WTC11 (cell line): ENCODE measurements at regions not wholly inside any gene's neighbourhood (a gene's known extent, or its start where the extent isn't known, plus 50 kb on each side); places are given as distances from the start of the nearest gene placed in this dataset.

ENCODE experiments used
- ATAC-seq: fragments of 200-7000 bp; cut with Tn5 transposase; 2 replicates; pipeline ENCODE4 v1.10.0; 2021; ENCODE audit warnings: mild to moderate bottlenecking, moderate library complexity
- CTCF ChIA-PET: fragments of 300-600 bp; sonication (Branson Sonifier 250); formaldehyde crosslinking; loops from one replicate; lab custom pipeline; 2021; ENCODE audit warnings: antibody characterized with exemption; lab: Charles Lee
- POLR2A ChIA-PET: fragments of 350-600 bp; sonication (Branson Sonifier 250); formaldehyde crosslinking; loops from one replicate; lab custom pipeline; 2021; ENCODE audit warnings: antibody characterized with exemption; lab: Charles Lee
- DNase-seq: peaks from one replicate; pipeline ENCODE4 v3.0.0; 2021; ENCODE audit warnings: low spot score
- H3K27ac Mint-ChIP-seq: 2 replicates; pipeline ENCODE4 v1.8.0; 2021; ENCODE audit warnings: mixed read lengths
- H3K27me3 Mint-ChIP-seq: 2 replicates; pipeline ENCODE4 v1.8.0; 2021; ENCODE audit warnings: low read depth, mild to moderate bottlenecking, moderate library complexity, mixed read lengths
- H3K36me3 Mint-ChIP-seq: 2 replicates; pipeline ENCODE4 v1.8.0; 2021; ENCODE audit warnings: mixed read lengths
- H3K4me1 Mint-ChIP-seq: 2 replicates; pipeline ENCODE4 v1.8.0; 2022; ENCODE audit warnings: mixed read lengths
- H3K4me3 Mint-ChIP-seq: 2 replicates; pipeline ENCODE4 v1.8.0; 2021; ENCODE audit warnings: mild to moderate bottlenecking, moderate library complexity, mixed read lengths
- H3K9me3 Mint-ChIP-seq: 2 replicates; pipeline ENCODE4 v1.8.0; 2021; ENCODE audit warnings: mixed read lengths
- ATF3 ChIP-seq: sonication (generic); formaldehyde crosslinking; conservative IDR thresholded peaks from 2 replicates; pipeline ENCODE4 v1.8.1; 2022; ENCODE audit warnings: mild to moderate bottlenecking, missing genetic modification reagents
- ATF6 ChIP-seq: sonication (generic); formaldehyde crosslinking; IDR thresholded peaks from 2 replicates; pipeline ENCODE4 v1.8.1; 2023; ENCODE audit warnings: mild to moderate bottlenecking, missing genetic modification reagents
- ESRRA ChIP-seq: sonication (generic); formaldehyde crosslinking; IDR thresholded peaks from 2 replicates; pipeline ENCODE4 v1.8.1; 2022; ENCODE audit warnings: mild to moderate bottlenecking, missing genetic modification reagents, borderline replicate concordance
- FOXJ3 ChIP-seq: sonication (generic); formaldehyde crosslinking; IDR thresholded peaks from 2 replicates; pipeline ENCODE4 v1.9.0; 2021; ENCODE audit warnings: missing genetic modification reagents, mild to moderate bottlenecking, borderline replicate concordance
- JAZF1 ChIP-seq: fragments of 250-450 bp; sonication (Bioruptor Pico); IDR thresholded peaks from 2 replicates; pipeline ENCODE4 v1.9.0; 2021; ENCODE audit warnings: moderate library complexity, mild to moderate bottlenecking, inconsistent platforms
- MAX ChIP-seq: sonication (generic); formaldehyde crosslinking; IDR thresholded peaks from 2 replicates; pipeline ENCODE4 v1.8.0; 2022; ENCODE audit warnings: mild to moderate bottlenecking, missing genetic modification reagents
- MYBL2 ChIP-seq: sonication (generic); formaldehyde crosslinking; IDR thresholded peaks from 2 replicates; pipeline ENCODE4 v1.8.1; 2023; ENCODE audit warnings: mild to moderate bottlenecking, moderate library complexity, missing genetic modification reagents
- NFATC4 ChIP-seq: fragments of 250-450 bp; sonication (Bioruptor Pico); IDR thresholded peaks from 2 replicates; pipeline ENCODE4 v1.9.0; 2021; ENCODE audit warnings: mild to moderate bottlenecking
- NFE2L1 ChIP-seq: sonication (generic); formaldehyde crosslinking; IDR thresholded peaks from 2 replicates; pipeline ENCODE4 v1.8.1; 2023; ENCODE audit warnings: missing genetic modification reagents
- SP1 ChIP-seq: sonication (generic); formaldehyde crosslinking; conservative IDR thresholded peaks from 2 replicates; pipeline ENCODE4 v1.8.1; 2022; ENCODE audit warnings: missing genetic modification reagents
- STAT6 ChIP-seq: sonication (generic); formaldehyde crosslinking; conservative IDR thresholded peaks from 2 replicates; pipeline ENCODE4 v1.8.1; 2023; ENCODE audit warnings: mild to moderate bottlenecking, low read depth, missing genetic modification reagents, moderate library complexity
- TCF7 ChIP-seq: sonication (generic); formaldehyde crosslinking; IDR thresholded peaks from 2 replicates; pipeline ENCODE4 v1.8.0; 2022; ENCODE audit warnings: mild to moderate bottlenecking, low read depth, missing genetic modification reagents, moderate library complexity
- ZBTB21 ChIP-seq: sonication (generic); formaldehyde crosslinking; IDR thresholded peaks from 2 replicates; pipeline ENCODE4 v1.8.1; 2023; ENCODE audit warnings: mild to moderate bottlenecking, missing genetic modification reagents, borderline replicate concordance
- ZBTB43 ChIP-seq: sonication (generic); formaldehyde crosslinking; IDR thresholded peaks from 2 replicates; pipeline ENCODE4 v1.8.1; 2023; ENCODE audit warnings: mild to moderate bottlenecking, missing genetic modification reagents
- ZNF121 ChIP-seq: sonication (generic); formaldehyde crosslinking; IDR thresholded peaks from 2 replicates; pipeline ENCODE4 v1.8.0; 2023; ENCODE audit warnings: missing genetic modification reagents
- TF ChIP-seq, protein P1 (sequence below): sonication (generic); formaldehyde crosslinking; IDR thresholded peaks from 2 replicates; pipeline ENCODE4 v1.8.1; 2023; ENCODE audit warnings: mild to moderate bottlenecking, moderate library complexity, missing genetic modification reagents
- TF ChIP-seq, protein P2 (sequence below): sonication (generic); formaldehyde crosslinking; IDR thresholded peaks from 2 replicates; pipeline ENCODE4 v1.8.0; 2022; ENCODE audit warnings: mild to moderate bottlenecking, missing genetic modification reagents
- TF ChIP-seq, protein P3 (sequence below): sonication (generic); formaldehyde crosslinking; IDR thresholded peaks from 2 replicates; pipeline ENCODE4 v1.8.1; 2022; ENCODE audit warnings: low read depth, mild to moderate bottlenecking, moderate library complexity, missing genetic modification reagents, borderline replicate concordance
- TF ChIP-seq, protein P4 (sequence below): fragments of 250-450 bp; sonication (Bioruptor Pico); IDR thresholded peaks from 2 replicates; pipeline ENCODE4 v2.1.2; 2022; ENCODE audit warnings: mild to moderate bottlenecking, moderate library complexity

DNA sequence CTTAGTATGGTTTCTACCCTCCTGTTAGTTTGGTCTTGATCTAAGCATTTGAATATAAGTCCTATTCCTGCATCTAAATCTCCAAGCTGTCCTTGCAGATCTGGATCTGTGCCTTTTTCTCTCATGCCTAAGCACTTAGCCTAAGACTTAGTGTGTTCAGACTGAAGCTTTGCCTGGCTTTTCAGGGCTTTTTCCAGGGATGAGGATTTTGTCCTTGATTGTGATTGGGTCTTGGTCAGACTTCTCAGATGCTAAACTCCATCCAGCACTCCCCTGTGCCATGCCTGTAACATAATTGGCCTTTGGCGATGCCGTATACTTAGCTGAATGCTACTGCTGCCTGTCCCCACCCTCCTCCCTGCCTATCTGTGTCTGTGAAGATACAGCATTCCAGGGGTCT lies 98.1 kb upstream of the NRIP1 start:
- H3K36me3 Mint-ChIP-seq: 0 out of 2 replicates have a peak, but pooled peaks cover 2% of the 10 kb centered on the region
- no peak for DNase-seq
- H3K4me1 Mint-ChIP-seq: no peaks in the 10 kb centered on the region
- no peak overlapping the region for H3K27ac Mint-ChIP-seq
- H3K27me3 Mint-ChIP-seq: no peaks in the 10 kb centered on the region
- ChIA-PET POLR2A (no interaction called here), CTCF (no interaction called here)
- H3K4me3 Mint-ChIP-seq: no peak overlapping the region
- ATAC-seq: no peak
- H3K9me3 Mint-ChIP-seq: peaks cover 6% of the 10 kb centered on the region
- TF ChIP-seq MAX (CRISPR knock-in tag) (no peak), TCF7 (CRISPR knock-in tag) (no peak), ZBTB21 (no peak), MYBL2 (no peak), ZBTB43 (CRISPR knock-in tag) (no peak), ATF6 (CRISPR knock-in tag) (no peak), ATF3 (CRISPR knock-in tag) (no peak), NFE2L1 (no peak)
- TF ChIP-seq, protein P1, sequence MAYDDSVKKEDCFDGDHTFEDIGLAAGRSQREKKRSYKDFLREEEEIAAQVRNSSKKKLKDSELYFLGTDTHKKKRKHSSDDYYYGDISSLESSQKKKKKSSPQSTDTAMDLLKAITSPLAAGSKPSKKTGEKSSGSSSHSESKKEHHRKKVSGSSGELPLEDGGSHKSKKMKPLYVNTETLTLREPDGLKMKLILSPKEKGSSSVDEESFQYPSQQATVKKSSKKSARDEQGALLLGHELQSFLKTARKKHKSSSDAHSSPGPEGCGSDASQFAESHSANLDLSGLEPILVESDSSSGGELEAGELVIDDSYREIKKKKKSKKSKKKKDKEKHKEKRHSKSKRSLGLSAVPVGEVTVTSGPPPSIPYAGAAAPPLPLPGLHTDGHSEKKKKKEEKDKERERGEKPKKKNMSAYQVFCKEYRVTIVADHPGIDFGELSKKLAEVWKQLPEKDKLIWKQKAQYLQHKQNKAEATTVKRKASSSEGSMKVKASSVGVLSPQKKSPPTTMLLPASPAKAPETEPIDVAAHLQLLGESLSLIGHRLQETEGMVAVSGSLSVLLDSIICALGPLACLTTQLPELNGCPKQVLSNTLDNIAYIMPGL (CRISPR knock-in tag): no peak

GRCh38 chr21:15164273-15164672 lies 99.5 kb upstream of the NRIP1 start:
- H3K4me3 Mint-ChIP-seq: no peak overlapping the region
- no peaks in the 10 kb centered on the region for H3K36me3 Mint-ChIP-seq
- no peaks in the 10 kb centered on the region for H3K27me3 Mint-ChIP-seq
- no peaks in the 10 kb centered on the region for H3K4me1 Mint-ChIP-seq
- ATAC-seq (no peak), DNase-seq (no peak)
- H3K27ac Mint-ChIP-seq: no peak overlapping the region
- TF ChIP-seq, protein P2, sequence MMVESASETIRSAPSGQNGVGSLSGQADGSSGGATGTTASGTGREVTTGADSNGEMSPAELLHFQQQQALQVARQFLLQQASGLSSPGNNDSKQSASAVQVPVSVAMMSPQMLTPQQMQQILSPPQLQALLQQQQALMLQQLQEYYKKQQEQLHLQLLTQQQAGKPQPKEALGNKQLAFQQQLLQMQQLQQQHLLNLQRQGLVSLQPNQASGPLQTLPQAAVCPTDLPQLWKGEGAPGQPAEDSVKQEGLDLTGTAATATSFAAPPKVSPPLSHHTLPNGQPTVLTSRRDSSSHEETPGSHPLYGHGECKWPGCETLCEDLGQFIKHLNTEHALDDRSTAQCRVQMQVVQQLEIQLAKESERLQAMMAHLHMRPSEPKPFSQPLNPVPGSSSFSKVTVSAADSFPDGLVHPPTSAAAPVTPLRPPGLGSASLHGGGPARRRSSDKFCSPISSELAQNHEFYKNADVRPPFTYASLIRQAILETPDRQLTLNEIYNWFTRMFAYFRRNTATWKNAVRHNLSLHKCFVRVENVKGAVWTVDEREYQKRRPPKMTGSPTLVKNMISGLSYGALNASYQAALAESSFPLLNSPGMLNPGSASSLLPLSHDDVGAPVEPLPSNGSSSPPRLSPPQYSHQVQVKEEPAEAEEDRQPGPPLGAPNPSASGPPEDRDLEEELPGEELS (CRISPR knock-in tag): no peak
- TF ChIP-seq, protein P3, sequence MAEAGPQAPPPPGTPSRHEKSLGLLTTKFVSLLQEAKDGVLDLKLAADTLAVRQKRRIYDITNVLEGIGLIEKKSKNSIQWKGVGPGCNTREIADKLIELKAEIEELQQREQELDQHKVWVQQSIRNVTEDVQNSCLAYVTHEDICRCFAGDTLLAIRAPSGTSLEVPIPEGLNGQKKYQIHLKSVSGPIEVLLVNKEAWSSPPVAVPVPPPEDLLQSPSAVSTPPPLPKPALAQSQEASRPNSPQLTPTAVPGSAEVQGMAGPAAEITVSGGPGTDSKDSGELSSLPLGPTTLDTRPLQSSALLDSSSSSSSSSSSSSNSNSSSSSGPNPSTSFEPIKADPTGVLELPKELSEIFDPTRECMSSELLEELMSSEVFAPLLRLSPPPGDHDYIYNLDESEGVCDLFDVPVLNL (CRISPR knock-in tag): no peak
- TF ChIP-seq JAZF1 (no peak), FOXJ3 (no peak), ZNF121 (CRISPR knock-in tag) (no peak), NFATC4 (CRISPR knock-in tag) (no peak), STAT6 (no peak), ESRRA (CRISPR knock-in tag) (no peak), SP1 (CRISPR knock-in tag) (no peak)
- TF ChIP-seq, protein P4, sequence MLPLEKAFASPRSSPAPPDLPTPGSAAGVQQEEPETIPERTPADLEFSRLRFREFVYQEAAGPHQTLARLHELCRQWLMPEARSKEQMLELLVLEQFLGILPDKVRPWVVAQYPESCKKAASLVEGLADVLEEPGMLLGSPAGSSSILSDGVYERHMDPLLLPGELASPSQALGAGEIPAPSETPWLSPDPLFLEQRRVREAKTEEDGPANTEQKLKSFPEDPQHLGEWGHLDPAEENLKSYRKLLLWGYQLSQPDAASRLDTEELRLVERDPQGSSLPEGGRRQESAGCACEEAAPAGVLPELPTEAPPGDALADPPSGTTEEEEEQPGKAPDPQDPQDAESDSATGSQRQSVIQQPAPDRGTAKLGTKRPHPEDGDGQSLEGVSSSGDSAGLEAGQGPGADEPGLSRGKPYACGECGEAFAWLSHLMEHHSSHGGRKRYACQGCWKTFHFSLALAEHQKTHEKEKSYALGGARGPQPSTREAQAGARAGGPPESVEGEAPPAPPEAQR (CRISPR knock-in tag): no peak
- TF ChIP-seq, protein P1 (CRISPR knock-in tag): no peak
- CTCF ChIA-PET: no interaction called here
- POLR2A ChIA-PET: no interaction called here
- H3K9me3 Mint-ChIP-seq: peaks cover 8% of the 10 kb centered on the region
